Right ventricle myocardium inferior (tissue), 1 donor: ENCODE measurements at regions not wholly inside any gene's neighbourhood (a gene's known extent, or its start where the extent isn't known, plus 50 kb on each side); places are given as distances from the start of the nearest gene placed in this dataset.

ENCODE experiments used
- ATAC-seq: fragments of 200-7000 bp; cut with Tn5 transposase; one replicate; pipeline ENCODE4 v1.9.1; 2020; ENCODE audit warnings: mild to moderate bottlenecking, moderate library complexity
- DNase-seq: peaks from one replicate; pipeline ENCODE4 v3.0.0; 2021; ENCODE audit errors: missing footprints
- intact Hi-C: fragments of 100-400 bp; cut with DNase I; formaldehyde crosslinking; loops from one replicate; pipeline ENCODE4 v1.11.0; 2022
- donor health status: DM: no; HTN: yes; CAD: no; lungs with severe emphysema.

GRCh38 chr4:43241104-43241503 is 348.6 kb downstream of the GRXCR1 start:
- DNase-seq (no peak), ATAC-seq (no peak)
- intact Hi-C loops: no loop called here

DNA sequence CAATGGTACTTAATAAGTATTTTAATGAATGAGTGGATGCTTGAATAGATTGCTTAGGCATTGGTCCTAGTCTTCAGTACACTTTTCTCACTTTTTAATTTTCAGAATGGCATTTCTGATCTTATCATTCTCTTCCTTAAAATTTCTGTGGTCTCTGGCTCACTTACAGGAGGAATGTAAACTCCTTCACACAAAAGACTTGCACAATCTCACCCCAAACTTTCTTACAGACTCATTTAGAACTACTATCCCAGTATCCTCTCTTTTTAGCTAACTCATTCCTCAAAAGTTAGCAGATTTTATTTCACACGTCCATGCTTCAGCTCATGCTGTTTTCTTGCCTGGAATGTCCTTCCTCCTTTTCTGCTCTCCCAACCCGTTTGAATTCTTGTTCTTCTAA is 350.1 kb downstream of the GRXCR1 start:
- no peak for DNase-seq
- ATAC-seq: no peak
- intact Hi-C loops: no loop called here

- ATAC-seq: no peak
- no peak for DNase-seq
- intact Hi-C loops: no loop called here
Observed at GRCh38 chr4:43243433-43244116, 351.1 kb downstream of the GRXCR1 start.

DNA sequence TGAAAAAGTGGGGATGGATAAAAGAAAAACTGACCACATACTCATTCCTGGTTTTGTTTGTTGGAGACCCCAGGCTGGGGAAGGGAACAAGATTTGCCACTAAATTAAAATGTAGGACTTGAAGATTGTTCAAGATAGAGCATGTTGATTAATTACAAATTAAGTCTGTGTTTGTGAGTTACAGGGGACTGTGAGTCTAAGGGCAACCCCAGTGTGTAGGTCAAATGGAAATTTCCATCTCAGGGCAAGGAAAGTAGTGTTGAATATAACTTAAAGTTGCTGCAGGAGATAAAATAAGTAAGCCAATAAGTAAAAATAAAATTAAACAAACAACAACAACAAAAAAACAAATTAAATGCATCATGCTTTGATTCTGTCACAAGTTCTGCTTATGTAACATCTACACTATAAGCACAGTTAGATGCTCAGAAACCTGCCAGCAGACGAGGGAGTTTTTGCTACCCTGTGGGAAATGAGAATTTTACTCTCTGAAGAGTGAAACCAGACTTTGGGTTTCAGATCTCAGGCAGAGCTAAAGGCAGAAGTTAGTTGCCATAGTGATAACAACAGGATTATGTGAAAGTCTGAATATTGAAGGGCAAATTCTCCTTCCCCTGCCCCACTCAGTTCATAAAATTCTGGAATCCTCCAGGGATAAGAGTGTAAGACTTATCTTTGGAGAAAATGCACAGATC is 352.3 kb downstream of the GRXCR1 start:
- ATAC-seq: no peak
- intact Hi-C loops: no loop called here

GRCh38 chr4:43251841-43252240 is 359.3 kb downstream of the GRXCR1 start:
- intact Hi-C loops: no loop called here
- ATAC-seq: no peak
- no peak for DNase-seq

More for the DNA sequence above, 352.3 kb downstream of the GRXCR1 start:
- no peak for DNase-seq

DNA sequence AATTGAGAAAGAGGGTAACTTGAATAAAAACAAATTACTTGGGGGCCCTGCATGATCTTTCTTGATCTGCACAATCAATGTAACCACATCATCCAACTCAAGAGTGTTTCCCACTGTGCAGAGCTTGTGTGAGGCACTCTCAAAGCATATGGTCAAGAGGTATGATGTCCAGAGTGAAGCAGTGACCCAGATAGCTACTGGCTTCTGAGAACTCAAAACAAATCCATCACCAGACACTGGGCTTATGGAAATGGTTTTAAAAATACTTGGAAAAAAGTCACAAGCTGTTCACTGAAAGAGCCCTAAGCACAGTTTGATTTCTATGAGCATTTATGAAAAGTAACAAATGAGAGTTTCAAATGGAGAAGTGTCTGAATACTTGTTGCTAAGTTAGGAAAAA is 361.0 kb downstream of the GRXCR1 start:
- no peak for DNase-seq
- intact Hi-C loops: no loop called here
- ATAC-seq: no peak

DNA sequence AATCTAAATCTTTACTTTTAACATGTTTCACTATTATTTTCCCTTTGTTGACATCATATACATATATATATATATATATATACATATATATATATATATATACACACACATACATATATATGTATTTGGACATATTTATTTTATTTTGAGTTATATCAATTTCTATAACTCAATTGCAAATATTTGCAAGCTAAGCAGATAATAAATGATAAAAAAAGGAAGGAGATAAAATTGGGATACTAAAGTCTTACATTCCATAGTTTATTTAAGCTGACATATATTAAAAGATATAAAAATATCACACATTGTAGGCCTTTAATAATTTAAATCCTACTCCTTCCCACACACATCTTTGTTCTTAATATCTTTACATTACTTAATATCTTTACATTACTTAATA is 372.2 kb downstream of the GRXCR1 start:
- no peak for ATAC-seq
- no peak for DNase-seq
- intact Hi-C loops: no loop called here

DNA sequence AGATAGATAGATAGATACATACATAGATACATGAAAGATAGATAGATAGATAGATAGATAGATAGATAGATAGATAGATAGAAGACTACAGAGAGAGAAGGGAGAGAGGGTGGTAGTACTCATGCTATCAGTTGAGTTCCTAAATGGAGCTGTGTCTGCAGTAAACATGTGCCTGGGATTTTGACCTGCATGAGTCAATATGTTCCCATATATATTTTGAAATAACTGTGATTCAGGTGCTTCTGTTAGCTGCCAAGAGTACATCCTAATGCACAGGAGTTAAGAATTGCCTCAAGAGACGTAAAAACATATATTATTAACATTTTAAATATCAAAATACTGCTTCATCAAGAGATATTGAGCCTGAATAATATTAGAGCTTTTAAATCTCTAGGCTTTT is 379.4 kb downstream of the GRXCR1 start:
- intact Hi-C loops: no loop called here
- ATAC-seq (no peak), DNase-seq (no peak)

GRCh38 chr4:43274376-43274775 is 381.9 kb downstream of the GRXCR1 start:
- no peak for DNase-seq
- ATAC-seq: no peak
- intact Hi-C loops: no loop called here

DNA sequence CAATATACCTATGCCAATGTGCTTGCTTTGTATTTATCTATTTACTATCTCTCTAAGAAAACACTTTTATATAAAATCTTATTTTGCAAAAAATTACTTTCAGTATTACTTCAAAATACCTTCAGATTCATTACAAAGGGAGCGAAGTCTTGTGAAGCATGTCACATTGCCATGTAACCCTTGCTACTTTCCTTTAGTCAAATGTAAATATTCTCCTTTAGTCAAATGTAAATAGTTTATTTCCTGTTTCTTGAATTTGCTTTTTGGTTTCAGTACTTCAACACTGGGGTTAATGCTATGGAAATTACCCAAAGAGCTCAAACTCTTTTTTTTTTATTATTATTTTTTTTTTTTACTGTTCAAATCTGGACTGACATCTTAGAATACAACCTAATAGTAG is 383.3 kb downstream of the GRXCR1 start:
- intact Hi-C loops: no loop called here
- no peak for DNase-seq
- no peak for ATAC-seq

GRCh38 chr4:43276321-43276720 is 383.8 kb downstream of the GRXCR1 start:
- DNase-seq (no peak), ATAC-seq (no peak)
- intact Hi-C loops: no loop called here

DNA sequence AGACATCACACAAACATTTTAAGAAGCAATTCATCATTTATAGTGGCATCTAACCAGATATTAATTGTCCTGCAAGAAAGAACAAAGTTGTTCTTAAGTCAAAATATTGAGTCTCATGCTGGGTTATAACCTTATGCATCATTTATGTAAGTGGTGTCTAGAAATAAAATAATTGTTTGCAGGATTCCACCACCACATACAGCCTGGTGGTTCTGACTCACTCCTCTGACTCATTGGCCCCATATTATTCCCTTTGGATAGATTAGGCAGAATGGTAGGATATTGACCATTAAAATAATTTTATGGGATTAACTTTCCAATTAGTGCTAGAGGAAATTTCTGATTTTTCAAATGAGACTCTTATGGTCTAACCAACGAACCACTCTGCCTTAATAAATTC is 384.5 kb downstream of the GRXCR1 start:
- intact Hi-C loops: no loop called here
- no peak for DNase-seq
- ATAC-seq: no peak

GRCh38 chr4:43282534-43282933 is 390.0 kb downstream of the GRXCR1 start:
- intact Hi-C loops: no loop called here
- DNase-seq (no peak), ATAC-seq (no peak)

GRCh38 chr4:43286137-43286536 is 393.6 kb downstream of the GRXCR1 start:
- intact Hi-C loops: no loop called here

GRCh38 chr4:43296946-43297528 is 404.5 kb downstream of the GRXCR1 start:
- intact Hi-C loops: no loop called here
- ATAC-seq: no peak

More at GRCh38 chr4:43286137-43286536, 393.6 kb downstream of the GRXCR1 start:
- ATAC-seq: no peak
- no peak for DNase-seq

DNA sequence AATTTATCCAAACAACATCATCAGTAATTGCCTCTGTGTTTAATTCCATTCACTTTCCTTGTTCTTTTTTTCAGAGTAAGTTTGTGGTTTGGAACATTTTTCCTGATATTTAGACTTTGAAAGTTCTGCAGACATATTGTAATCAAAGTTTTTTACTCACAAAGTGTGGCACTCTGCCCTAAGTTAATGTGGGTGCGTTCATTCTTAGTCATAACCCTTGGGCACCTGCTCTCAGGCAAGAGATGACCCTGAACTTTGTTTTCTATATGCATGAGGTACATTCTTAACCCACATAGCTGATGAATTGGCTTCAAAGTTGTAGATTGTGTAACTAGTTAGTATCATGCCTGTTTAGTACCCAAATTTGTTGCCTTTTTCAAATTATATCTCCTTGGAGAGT is 424.3 kb downstream of the GRXCR1 start:
- intact Hi-C loops: no loop called here
- ATAC-seq (no peak), DNase-seq (no peak)

More at GRCh38 chr4:43296946-43297528, 404.5 kb downstream of the GRXCR1 start:
- no peak for DNase-seq

- DNase-seq (no peak), ATAC-seq (no peak)
- intact Hi-C loops: no loop called here
Observed at GRCh38 chr4:43325220-43325967, 432.9 kb downstream of the GRXCR1 start.

GRCh38 chr4:43330288-43330687 is 437.8 kb downstream of the GRXCR1 start:
- ATAC-seq (no peak), DNase-seq (no peak)
- intact Hi-C loops: no loop called here

DNA sequence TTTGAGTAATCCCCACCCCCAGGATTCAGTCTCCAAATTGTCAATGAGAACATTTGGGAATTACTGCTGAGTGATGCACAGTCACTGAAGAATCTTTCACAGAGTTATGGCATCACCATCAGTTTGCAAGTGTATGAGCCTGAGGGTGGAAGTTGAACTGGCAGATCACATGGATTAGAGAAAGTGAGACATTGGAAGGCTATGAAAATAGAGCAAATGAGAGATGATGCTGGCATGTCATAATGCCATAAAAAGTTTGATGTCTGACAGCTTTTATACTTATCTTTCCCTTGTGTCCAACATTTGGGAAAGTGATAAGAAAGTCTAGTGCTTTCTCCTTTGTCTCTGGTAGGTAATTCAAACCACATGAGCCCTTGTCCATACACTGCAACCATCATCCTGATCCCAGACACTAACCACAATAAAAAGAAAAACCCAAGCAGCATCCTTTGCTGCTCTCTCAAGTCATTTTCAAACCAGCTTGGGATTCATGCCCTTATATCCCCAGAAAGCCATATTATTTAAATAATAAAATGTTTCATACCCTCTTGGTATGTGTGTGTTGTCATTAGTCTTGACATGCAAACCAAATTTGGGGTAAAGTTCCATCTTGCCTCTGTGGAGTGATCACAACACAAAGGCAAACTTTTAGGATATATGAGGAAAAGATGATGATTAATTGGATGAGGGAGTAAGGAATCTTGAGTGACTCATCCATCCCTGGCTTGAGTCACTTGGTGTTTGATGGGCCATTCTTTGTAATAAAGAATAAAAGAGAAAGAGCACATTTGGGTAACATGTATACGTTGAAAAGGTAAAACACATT is 438.9 kb downstream of the GRXCR1 start:
- intact Hi-C loops: no loop called here
- no peak for ATAC-seq
- no peak for DNase-seq
